Ishikawa (cell line): ENCODE measurements at regions not wholly inside any gene's neighbourhood (a gene's known extent, or its start where the extent isn't known, plus 50 kb on each side); places are given as distances from the start of the nearest gene placed in this dataset.

Source experiments
- CEBPB ChIP-seq: IDR thresholded peaks from 2 replicates; pipeline ENCODE4 v1.6.1; 2012
- CREB1 ChIP-seq: IDR thresholded peaks from 2 replicates; pipeline ENCODE4 v1.6.1; 2012; ENCODE audit warnings: low read depth
- EGR1 ChIP-seq: IDR thresholded peaks from 2 replicates; pipeline ENCODE4 v1.6.1; 2012
- EP300 ChIP-seq: IDR thresholded peaks from 2 replicates; pipeline ENCODE4 v1.6.1; 2012; ENCODE audit warnings: borderline replicate concordance
- FOXM1 ChIP-seq: IDR thresholded peaks from 2 replicates; pipeline ENCODE4 v1.6.1; 2012; ENCODE audit warnings: low read depth, borderline replicate concordance
- NFIC ChIP-seq: IDR thresholded peaks from 2 replicates; pipeline ENCODE4 v1.6.1; 2012
- RAD21 ChIP-seq: IDR thresholded peaks from 2 replicates; pipeline ENCODE4 v1.6.1; 2012; ENCODE audit warnings: low read depth
- REST ChIP-seq: IDR thresholded peaks from 2 replicates; pipeline ENCODE4 v1.6.1; 2012; ENCODE audit warnings: low read depth, mild to moderate bottlenecking
- TAF1 ChIP-seq: IDR thresholded peaks from 2 replicates; pipeline ENCODE4 v1.6.1; 2012; ENCODE audit warnings: low read depth, mild to moderate bottlenecking
- TCF12 ChIP-seq: IDR thresholded peaks from 2 replicates; pipeline ENCODE4 v1.6.1; 2012; ENCODE audit warnings: low read depth
- TEAD4 ChIP-seq: IDR thresholded peaks from 2 replicates; pipeline ENCODE4 v1.6.1; 2012
- USF1 ChIP-seq: IDR thresholded peaks from 2 replicates; pipeline ENCODE4 v1.6.1; 2012
- YY1 ChIP-seq: IDR thresholded peaks from 2 replicates; pipeline ENCODE4 v1.6.1; 2012; ENCODE audit warnings: low read depth
- ZBTB7A ChIP-seq: IDR thresholded peaks from 2 replicates; pipeline ENCODE4 v1.6.1; 2012; ENCODE audit warnings: low read depth
- TF ChIP-seq, protein P1 (sequence below): IDR thresholded peaks from 2 replicates; pipeline ENCODE4 v1.6.1; 2012

DNA sequence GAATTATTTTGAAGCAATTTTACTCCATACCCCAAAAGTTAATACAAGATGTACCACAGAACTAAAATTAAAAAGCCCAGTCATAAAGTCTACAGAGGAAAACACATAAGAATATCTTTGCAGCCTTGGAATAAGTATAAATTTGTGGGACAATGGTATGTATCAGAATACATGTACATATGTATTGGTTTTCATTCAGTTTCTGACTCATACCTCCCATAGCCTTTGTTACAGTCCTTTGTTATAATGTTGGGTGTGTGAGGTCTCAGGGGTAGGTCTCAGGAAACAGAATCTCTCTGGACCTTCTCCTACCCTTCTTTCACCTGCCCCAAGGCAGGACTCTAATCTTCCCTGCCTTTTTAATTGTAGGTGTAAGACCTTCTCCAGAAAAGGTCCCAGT lies 1370.7 kb upstream of the CDH2 start:
- TF ChIP-seq TCF12: no peak
- no peak for TF ChIP-seq EGR1
- no peak for TF ChIP-seq CREB1
- TF ChIP-seq YY1: no peak
- TF ChIP-seq ZBTB7A: no peak
- no peak for TF ChIP-seq CEBPB
- TF ChIP-seq NFIC: no peak
- no peak for TF ChIP-seq TEAD4

DNA sequence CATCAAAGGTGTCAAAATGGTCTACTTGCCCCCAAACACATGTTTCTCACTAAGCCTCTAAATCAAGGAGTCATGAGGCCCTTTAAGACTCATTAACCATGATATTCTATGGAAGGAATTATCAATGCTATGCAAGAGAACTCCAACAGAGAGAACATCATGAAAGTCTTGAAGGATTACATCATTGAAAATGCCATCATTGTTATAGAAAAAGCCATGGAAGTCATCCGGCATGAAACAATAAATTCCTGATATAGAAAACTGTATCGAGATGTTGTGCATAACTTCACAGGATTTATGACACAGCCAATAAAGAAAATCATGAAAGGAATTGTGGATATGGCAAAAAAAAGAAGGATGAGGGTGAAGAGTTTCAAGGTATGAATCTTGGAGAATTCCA lies 1363.6 kb upstream of the CDH2 start:
- TF ChIP-seq TCF12: no peak
- no peak for TF ChIP-seq CREB1
- no peak for TF ChIP-seq CEBPB
- no peak for TF ChIP-seq EGR1
- TF ChIP-seq NFIC: no peak
- no peak for TF ChIP-seq TEAD4
- no peak for TF ChIP-seq TAF1
- no peak for TF ChIP-seq ZBTB7A
- TF ChIP-seq EP300: no peak
- no peak for TF ChIP-seq USF1
- no peak for TF ChIP-seq FOXM1
- no peak for TF ChIP-seq RAD21
- TF ChIP-seq YY1: no peak
- TF ChIP-seq REST: no peak
- TF ChIP-seq, protein P1, sequence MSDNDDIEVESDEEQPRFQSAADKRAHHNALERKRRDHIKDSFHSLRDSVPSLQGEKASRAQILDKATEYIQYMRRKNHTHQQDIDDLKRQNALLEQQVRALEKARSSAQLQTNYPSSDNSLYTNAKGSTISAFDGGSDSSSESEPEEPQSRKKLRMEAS: no peak

GRCh38 chr18:29531746-29532145 lies 1354.8 kb upstream of the CDH2 start:
- TF ChIP-seq USF1 (no peak), CREB1 (no peak), ZBTB7A (no peak), TEAD4 (no peak), RAD21 (no peak), NFIC (no peak), TCF12 (no peak), FOXM1 (no peak), REST (no peak), TAF1 (no peak), EP300 (no peak), CEBPB (no peak), EGR1 (no peak), YY1 (no peak)
- TF ChIP-seq, protein P1: no peak

DNA sequence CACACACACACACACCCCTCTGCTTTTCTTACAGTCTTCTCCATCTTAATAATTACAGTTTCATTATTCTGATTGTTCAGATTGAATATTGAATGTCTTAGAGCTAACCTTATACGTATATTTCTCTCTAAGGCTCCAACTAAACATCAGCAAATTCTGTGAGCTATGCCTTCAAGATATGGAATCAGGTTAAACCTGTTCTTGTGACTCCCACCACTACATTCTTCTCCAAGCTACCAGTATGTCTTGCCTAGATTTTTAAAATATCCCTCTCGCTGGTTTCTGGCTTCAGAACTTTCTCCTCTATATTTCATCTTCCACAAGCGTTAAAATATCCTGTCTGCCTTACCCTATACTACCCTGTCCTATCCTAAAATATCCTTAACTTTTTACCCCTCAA lies 1346.4 kb upstream of the CDH2 start:
- TF ChIP-seq CREB1 (no peak), TEAD4 (no peak), EP300 (no peak), ZBTB7A (no peak), TAF1 (no peak), FOXM1 (no peak), CEBPB (no peak), RAD21 (no peak), REST (no peak), USF1 (no peak), YY1 (no peak), TCF12 (no peak), NFIC (no peak), EGR1 (no peak)
- TF ChIP-seq, protein P1: no peak
